ENCODE measurements at regions not wholly inside any gene's neighbourhood (a gene's known extent, or its start where the extent isn't known, plus 50 kb on each side); places are given as distances from the start of the nearest gene placed in this dataset.

DNA sequence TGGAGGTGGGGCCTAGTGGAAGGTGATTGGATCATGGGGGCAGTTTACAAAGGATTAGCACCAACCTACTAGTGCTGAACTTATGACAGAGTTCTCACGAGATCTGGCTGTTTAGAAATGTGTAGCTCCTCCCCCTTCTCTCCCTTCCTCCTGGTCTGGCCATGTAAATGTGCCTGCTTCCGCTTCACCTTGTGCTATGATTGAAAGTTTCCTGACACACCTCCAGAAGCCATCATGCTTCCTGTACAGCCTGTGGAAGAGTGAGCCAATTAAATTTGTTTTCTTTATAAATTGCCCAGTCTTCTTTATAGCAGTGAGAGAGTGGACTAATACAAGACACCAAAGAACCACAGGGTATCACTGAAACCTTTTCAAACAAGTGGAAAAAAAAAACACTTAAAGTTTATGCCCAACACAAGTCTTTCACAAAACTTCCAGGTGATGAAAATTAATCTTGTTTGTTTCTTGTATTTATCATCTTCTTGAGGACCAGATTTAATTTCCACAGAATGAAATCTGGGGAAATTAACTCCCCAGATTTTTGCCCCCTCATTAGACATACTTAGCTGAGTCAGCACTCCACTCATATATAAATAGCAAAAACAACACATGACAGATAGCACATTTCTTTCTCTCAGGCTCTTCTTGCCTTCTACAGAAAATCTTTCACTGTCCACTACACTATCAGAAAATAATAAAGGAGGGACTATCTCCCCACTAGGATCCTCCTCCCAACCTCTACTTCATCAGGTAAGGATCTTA lies 847.2 kb downstream of the TUSC7 start:
- H3K4me1 Mint-ChIP-seq (ENCODE audit: low read depth, unreplicated experiment): peaks cover 9% of the 10 kb centered on the region
- Histone ChIP-seq H3K4me1 (ENCODE audit: insufficient read depth, low read length) (no peaks in the 10 kb centered on the region), H3K79me2 (ENCODE audit: insufficient read depth, low read length) (no peaks in the 10 kb centered on the region), H3K27me3 (ENCODE audit: insufficient read depth, low read length) (no peaks in the 10 kb centered on the region), H3K9ac (ENCODE audit: low read length) (no peak overlapping the region), H3K9me3 (ENCODE audit: insufficient read depth, low read depth, low read length) (no peaks in the 10 kb centered on the region), H3K36me3 (ENCODE audit: insufficient read depth, low read length) (no peaks in the 10 kb centered on the region), H4K20me1 (ENCODE audit: insufficient read depth, low read length) (no peaks in the 10 kb centered on the region), H2AFZ (ENCODE audit: low read depth, low read length) (no peak overlapping the region), H3K27ac (ENCODE audit: low read depth, low read length) (no peak overlapping the region), H3K4me3 (ENCODE audit: insufficient read depth, low read depth, low read length) (no peak overlapping the region), H3K4me2 (ENCODE audit: low read length) (no peak overlapping the region)
- no peak overlapping the region for H3K4me3 Mint-ChIP-seq (ENCODE audit: unreplicated experiment)
- no peak for FAIRE-seq
- TF ChIP-seq EZH2 (IDR thresholded peaks at IDR 0.05; ENCODE audit: insufficient read depth, low read length): no peak
- TF ChIP-seq, protein P1, sequence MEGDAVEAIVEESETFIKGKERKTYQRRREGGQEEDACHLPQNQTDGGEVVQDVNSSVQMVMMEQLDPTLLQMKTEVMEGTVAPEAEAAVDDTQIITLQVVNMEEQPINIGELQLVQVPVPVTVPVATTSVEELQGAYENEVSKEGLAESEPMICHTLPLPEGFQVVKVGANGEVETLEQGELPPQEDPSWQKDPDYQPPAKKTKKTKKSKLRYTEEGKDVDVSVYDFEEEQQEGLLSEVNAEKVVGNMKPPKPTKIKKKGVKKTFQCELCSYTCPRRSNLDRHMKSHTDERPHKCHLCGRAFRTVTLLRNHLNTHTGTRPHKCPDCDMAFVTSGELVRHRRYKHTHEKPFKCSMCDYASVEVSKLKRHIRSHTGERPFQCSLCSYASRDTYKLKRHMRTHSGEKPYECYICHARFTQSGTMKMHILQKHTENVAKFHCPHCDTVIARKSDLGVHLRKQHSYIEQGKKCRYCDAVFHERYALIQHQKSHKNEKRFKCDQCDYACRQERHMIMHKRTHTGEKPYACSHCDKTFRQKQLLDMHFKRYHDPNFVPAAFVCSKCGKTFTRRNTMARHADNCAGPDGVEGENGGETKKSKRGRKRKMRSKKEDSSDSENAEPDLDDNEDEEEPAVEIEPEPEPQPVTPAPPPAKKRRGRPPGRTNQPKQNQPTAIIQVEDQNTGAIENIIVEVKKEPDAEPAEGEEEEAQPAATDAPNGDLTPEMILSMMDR (IDR thresholded peaks at IDR 0.05; ENCODE audit: insufficient read depth, low read depth, low read length): no peak
- no peaks in the 10 kb centered on the region for H3K27me3 Mint-ChIP-seq (ENCODE audit: low read depth, unreplicated experiment)
- H3K9me3 Mint-ChIP-seq (ENCODE audit: unreplicated experiment): peaks cover 3% of the 10 kb centered on the region
- no peaks in the 10 kb centered on the region for H3K36me3 Mint-ChIP-seq (ENCODE audit: low read depth, unreplicated experiment)
- no peak for DNase-seq (ENCODE audit: low read depth)
- H3K27ac Mint-ChIP-seq (ENCODE audit: unreplicated experiment): no peak overlapping the region

DNA sequence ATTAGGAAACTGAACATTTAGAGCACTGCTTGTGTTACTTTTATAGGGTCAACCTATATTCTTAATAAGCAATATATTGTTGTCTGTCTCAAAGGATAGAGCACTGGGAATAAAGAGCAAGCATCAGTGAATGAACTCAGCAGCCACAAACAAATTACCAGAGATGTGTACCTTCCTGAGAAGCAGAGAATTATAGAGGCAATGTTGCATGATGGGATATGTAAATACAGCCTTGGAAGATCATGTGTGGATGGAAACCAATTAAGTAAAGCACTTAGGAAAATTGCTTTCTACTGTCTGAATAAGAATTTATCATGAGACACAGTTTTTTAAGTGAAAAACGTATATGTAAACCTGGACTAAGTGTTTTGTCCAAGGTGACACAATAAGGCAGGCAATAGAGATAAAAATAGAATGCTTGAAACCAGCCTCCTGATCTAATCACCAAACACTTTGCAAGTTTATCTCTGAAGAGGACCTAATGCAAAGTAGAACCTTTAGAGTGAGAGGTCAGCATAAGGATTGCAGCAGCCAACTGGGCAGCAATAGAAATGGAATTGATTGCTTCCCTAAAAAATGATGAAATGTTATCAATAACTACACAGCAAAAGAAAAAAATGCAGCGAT lies 848.0 kb downstream of the TUSC7 start:
- Mint-ChIP-seq H3K27me3 (ENCODE audit: low read depth, unreplicated experiment) (no peaks in the 10 kb centered on the region), H3K36me3 (ENCODE audit: low read depth, unreplicated experiment) (no peaks in the 10 kb centered on the region), H3K4me3 (ENCODE audit: unreplicated experiment) (no peak overlapping the region), H3K4me1 (ENCODE audit: low read depth, unreplicated experiment) (peaks cover 9% of the 10 kb centered on the region), H3K9me3 (ENCODE audit: unreplicated experiment) (peaks cover 3% of the 10 kb centered on the region), H3K27ac (ENCODE audit: unreplicated experiment) (no peak overlapping the region)
- no peak overlapping the region for H3K4me2 ChIP-seq (ENCODE audit: low read length)
- DNase-seq (ENCODE audit: low read depth): no peak
- no peak overlapping the region for H3K9ac ChIP-seq (ENCODE audit: low read length)
- no peak overlapping the region for H2AFZ ChIP-seq (ENCODE audit: low read depth, low read length)
- H3K4me3 ChIP-seq (ENCODE audit: insufficient read depth, low read depth, low read length): no peak overlapping the region
- no peaks in the 10 kb centered on the region for H3K36me3 ChIP-seq (ENCODE audit: insufficient read depth, low read length)
- H3K27me3 ChIP-seq (ENCODE audit: insufficient read depth, low read length): no peaks in the 10 kb centered on the region
- FAIRE-seq: no peak
- TF ChIP-seq, protein P1 (IDR thresholded peaks at IDR 0.05; ENCODE audit: insufficient read depth, low read depth, low read length): no peak
- no peak for TF ChIP-seq EZH2 (IDR thresholded peaks at IDR 0.05; ENCODE audit: insufficient read depth, low read length)
- no peak overlapping the region for H3K27ac ChIP-seq (ENCODE audit: low read depth, low read length)
- H3K79me2 ChIP-seq (ENCODE audit: insufficient read depth, low read length): no peaks in the 10 kb centered on the region
- H4K20me1 ChIP-seq (ENCODE audit: insufficient read depth, low read length): no peaks in the 10 kb centered on the region
- no peaks in the 10 kb centered on the region for H3K4me1 ChIP-seq (ENCODE audit: insufficient read depth, low read length)
- H3K9me3 ChIP-seq (ENCODE audit: insufficient read depth, low read depth, low read length): no peaks in the 10 kb centered on the region

DNA sequence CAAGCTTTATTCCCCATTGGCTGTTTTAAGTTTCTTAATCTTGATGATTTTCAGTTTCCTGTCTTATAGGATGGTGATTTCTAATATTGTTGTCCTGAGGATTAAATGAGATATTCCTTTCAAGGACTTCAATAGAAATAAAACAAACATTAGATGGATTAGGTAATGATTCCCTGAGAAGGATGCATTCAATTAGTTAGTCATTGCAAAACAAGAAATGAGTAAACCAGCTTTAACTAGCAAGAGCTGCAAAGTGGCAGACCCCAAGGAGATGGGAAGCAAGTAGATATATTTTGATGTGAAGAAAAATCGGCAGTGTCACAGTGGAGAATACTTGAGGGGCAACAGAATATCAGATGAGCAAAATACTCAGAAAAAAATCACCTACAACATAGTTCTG lies 849.1 kb downstream of the TUSC7 start:
- no peaks in the 10 kb centered on the region for H4K20me1 ChIP-seq (ENCODE audit: insufficient read depth, low read length)
- no peak for DNase-seq (ENCODE audit: low read depth)
- no peaks in the 10 kb centered on the region for H3K36me3 ChIP-seq (ENCODE audit: insufficient read depth, low read length)
- H3K9ac ChIP-seq (ENCODE audit: low read length): no peak overlapping the region
- H3K27ac ChIP-seq (ENCODE audit: low read depth, low read length): no peak overlapping the region
- peaks cover 5% of the 10 kb centered on the region for H3K4me1 Mint-ChIP-seq (ENCODE audit: low read depth, unreplicated experiment)
- no peaks in the 10 kb centered on the region for H3K9me3 Mint-ChIP-seq (ENCODE audit: unreplicated experiment)
- H3K79me2 ChIP-seq (ENCODE audit: insufficient read depth, low read length): no peaks in the 10 kb centered on the region
- H3K27me3 ChIP-seq (ENCODE audit: insufficient read depth, low read length): no peaks in the 10 kb centered on the region
- no peak overlapping the region for H2AFZ ChIP-seq (ENCODE audit: low read depth, low read length)
- H3K4me3 Mint-ChIP-seq (ENCODE audit: unreplicated experiment): no peak overlapping the region
- no peak overlapping the region for H3K4me3 ChIP-seq (ENCODE audit: insufficient read depth, low read depth, low read length)
- TF ChIP-seq, protein P1 (IDR thresholded peaks at IDR 0.05; ENCODE audit: insufficient read depth, low read depth, low read length): no peak
- no peak for TF ChIP-seq EZH2 (IDR thresholded peaks at IDR 0.05; ENCODE audit: insufficient read depth, low read length)
- no peak for FAIRE-seq
- no peaks in the 10 kb centered on the region for H3K9me3 ChIP-seq (ENCODE audit: insufficient read depth, low read depth, low read length)
- H3K36me3 Mint-ChIP-seq (ENCODE audit: low read depth, unreplicated experiment): no peaks in the 10 kb centered on the region
- no peaks in the 10 kb centered on the region for H3K27me3 Mint-ChIP-seq (ENCODE audit: low read depth, unreplicated experiment)
- no peaks in the 10 kb centered on the region for H3K4me1 ChIP-seq (ENCODE audit: insufficient read depth, low read length)
- H3K4me2 ChIP-seq (ENCODE audit: low read length): no peak overlapping the region
- no peak overlapping the region for H3K27ac Mint-ChIP-seq (ENCODE audit: unreplicated experiment)

All from astrocyte (in vitro differentiated cells and primary cell).